ENCODE measurements at regions not wholly inside any gene's neighbourhood (a gene's known extent, or its start where the extent isn't known, plus 50 kb on each side); places are given as distances from the start of the nearest gene placed in this dataset.

DNA sequence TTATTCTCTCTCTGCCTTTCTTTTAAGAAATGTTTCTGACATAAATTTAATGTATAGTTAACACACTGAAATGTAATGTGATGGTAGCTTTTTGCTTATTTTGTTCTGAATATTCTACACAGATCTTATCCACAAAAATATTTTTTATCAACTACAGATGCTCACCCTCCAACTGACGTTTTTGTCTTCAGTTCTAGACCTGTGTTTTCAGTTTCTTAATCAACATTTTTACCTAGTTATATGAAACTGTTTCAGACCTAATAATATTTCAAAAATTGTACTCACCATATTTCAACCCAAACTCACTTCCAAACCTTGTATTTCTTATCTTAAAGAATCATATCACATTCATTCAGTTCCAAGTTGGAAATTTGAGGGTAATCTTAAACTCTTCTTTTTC lies 452.8 kb downstream of the RFPL4B start:
- DNase-seq (ENCODE audit: low read depth in 2 of 2) = no peak

DNA sequence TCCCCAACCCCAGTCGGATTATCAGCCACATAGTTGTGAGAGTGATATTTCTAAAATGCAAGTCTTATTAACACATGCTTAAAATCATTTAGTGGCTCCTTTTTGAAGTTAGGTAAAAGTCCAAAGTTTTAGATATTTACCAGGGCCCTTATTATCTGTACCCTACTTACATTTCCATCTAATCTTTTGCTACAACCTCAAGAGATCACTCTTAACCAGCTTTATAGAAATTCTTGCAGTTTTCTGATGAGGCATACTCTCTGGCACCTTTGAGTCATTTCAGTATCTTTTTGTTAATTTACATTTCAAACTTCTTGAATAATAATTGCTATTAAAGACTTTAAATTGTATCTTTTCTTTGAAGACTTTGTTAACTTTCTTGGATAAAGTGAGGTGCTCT lies 453.3 kb downstream of the RFPL4B start:
- no peak for DNase-seq (ENCODE audit: low read depth in 2 of 2)

DNA sequence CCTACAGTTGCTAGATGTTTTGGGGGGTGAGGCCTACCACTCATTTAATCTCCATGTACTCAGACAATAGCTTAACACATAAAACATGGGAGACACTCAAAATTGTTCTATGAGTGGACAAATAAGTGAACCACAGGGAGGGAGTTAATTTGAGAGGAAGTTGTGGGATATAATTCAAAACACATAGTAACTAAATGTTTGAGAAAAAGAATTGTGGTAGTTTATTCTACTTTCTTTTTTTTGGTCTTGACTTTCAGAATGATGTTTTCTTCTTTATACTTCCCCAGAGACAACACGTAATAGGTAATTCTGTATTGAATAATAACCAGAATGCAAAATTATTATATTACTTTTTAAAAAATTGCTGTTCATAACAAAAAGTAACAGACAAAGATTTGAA lies 453.8 kb downstream of the RFPL4B start:
- no peak for DNase-seq (ENCODE audit: low read depth in 2 of 2)

DNA sequence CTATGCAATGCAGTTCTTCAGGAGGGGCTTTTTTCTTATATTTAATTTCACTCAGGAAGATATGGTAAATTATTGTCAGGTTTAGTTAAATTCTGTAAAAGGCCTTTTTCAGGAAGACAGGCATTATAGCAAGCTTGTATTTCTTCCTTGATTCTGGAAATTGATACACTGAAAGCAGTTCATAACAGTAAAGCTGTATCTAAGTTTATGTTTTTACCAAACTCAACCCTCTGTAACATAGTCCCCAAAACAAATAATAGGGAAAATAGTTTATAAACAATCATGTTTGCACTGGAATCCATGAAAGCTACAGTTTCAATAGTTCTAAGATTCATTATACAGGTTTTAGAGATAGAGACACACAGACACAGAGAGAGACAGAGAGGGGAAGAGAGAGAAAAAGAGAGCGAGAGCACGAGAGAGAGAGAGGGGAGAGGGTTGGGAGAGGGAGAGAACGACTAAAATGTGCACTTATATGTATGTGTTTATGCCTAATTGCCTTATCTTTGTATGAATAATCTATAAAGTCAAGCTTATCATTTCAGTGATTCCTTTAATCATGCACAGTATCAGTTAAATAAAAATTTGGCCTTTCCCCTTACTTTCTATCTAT lies 454.4 kb downstream of the RFPL4B start:
- no peak for DNase-seq (ENCODE audit: low read depth in 2 of 2)

DNA sequence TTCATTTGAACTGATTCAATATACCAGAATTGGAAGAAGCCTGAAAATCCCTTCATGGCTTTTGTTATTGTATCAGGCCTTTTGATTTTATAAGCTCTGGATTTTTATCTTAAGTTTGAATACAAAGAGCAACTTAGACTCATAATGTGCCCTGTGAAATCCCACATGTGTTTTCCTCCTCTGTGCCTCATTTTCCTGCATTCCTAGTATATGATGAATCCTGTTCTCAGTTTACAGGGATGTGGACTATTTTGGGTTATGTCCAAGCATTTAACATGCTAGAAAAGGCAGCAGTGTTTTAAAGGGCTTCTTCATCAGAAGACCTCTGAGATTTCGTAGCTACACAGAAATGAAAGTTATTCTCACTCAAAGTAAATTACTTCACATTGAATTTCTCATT lies 455.0 kb downstream of the RFPL4B start:
- no peak for DNase-seq (ENCODE audit: low read depth in 2 of 2)

DNA sequence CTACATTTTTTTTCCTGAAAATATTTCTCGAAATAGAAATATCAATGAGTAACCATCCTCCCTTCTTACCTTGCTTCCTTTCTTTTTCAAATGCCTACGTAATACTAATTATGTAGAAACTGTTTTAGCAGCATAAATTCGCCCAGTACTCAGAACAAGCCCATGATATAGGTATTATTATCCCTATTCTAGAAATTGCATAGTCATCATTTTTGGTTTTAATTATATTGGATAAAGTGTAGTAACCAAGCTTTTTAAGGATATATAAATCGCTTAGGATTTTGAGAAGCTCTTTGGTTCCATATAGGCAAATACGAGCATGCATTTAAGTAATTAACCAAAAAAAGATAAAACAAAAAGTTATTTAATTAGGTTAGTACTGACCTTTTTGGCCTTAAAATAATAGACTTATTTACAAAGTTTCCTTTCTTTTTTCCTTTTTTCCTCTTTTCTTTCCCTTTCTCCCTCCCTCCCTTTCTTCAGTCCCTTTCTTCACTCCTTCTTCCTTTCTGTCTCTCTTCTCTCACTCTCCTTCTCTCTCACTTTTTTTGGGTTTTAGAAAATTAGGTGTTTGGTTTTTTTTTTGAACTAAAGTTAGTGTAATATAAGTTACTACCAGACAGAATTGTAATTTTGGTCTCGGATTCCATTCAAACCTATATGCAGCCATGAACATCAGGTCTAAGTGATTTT lies 457.7 kb downstream of the RFPL4B start:
- no peak for DNase-seq (ENCODE audit: low read depth in 2 of 2)

DNA sequence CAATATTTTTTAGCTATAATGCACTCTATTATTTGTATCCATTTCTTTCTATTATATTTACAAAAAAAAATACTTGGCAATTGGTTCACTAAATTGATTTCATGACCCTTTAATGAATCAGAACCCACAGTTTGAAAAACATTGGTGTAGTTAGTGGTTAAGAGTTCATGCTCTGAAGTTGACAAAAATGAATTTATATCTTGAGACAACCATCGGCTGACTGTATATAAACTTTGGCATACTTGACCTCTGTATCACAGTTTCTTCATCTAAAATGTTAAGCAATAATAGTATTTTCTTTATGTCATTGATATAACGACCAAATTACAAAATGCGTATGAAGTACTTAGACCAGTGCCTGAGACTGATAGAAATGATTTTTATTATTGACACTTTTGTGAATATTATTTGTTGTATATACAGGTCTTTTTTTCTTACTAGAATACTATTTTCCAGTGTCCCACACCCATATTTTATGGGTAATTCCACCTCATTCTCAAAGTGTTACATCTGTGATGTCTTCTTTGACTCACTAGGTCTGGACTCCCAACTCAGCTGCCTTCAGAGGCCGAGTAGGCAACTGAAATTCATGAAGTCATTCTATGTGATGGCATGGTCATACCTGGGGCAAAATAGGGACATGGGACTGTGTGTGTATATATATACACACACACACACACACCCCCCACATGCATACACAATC lies 459.2 kb downstream of the RFPL4B start:
- no peak for DNase-seq (ENCODE audit: low read depth in 2 of 2)

DNA sequence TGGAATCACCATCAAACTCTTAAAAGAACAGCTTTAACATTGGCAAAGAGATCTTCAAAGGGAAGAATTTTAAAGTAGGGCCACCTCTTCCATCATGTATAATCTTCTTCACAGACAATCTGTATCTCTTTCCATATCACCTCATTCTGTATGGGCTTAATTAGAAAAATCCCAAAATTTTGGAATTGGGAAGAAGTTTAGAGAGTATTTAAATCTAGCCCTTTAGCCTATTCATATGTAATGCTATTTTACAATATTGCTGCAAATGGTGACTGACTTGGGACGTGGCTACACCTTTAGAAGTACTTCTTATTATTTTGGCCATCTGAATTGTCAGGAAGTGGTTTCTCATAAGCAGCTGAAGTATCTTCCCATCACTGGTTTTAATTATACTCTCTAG lies 474.3 kb downstream of the RFPL4B start:
- no peak for DNase-seq (ENCODE audit: low read depth in 2 of 2)

DNA sequence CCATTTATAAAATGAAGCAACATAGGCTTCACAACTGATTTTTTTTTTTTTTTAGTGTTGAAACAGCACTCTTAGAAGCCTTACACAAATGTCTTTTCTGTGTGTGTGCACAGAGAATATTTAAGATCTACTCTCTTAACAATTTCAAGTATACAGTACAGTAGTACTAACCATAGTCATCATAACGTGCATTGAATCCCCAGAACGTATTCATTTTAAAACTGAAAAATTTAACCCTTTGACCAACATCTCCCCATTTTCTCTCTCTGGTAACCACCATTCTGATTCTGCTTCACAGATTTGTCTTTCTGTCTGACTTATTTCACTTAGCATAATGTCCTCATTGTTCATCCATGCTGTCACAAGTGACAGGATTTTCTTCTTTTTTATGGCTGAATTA lies 475.6 kb downstream of the RFPL4B start:
- DNase-seq (ENCODE audit: low read depth in 2 of 2) = no peak

DNA sequence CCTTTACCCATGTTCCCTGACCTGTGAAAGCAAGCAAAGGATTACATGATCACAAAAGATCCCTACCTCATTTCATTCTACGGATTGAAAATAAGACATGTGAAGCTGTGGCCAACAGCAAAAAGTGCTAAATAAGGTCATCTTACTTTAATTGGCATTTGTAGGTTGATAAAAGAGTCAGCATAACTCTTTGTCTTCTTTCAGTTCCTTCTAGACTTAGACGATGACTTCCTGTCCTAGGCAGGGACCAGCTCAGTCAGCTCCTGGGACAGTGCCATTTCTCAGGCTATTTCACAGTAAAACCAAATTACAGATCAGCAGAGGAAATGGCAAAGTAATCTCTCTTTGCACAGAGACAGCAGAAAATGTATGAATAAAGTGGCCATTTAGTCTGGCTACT lies 480.7 kb downstream of the RFPL4B start:
- DNase-seq (ENCODE audit: low read depth in 2 of 2) = no peak

DNA sequence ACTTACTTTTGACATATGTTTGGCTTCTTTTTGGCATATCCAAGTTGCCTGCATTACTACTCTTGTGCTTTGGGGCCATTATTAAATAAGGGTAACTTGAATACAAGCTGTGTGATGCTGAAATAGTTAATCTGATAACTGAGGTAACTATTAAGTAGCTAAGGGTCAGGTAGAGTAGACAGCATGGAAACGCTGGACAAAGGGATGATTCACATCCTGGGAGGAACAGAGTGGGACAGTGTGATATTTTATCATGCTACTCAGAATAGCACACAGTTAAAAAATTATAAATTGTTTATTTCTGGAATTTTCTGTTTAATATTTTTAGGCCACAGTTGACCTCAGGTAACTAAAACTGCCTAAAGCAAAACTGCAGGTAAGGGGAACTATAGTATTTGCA lies 483.9 kb downstream of the RFPL4B start:
- no peak for DNase-seq (ENCODE audit: low read depth in 2 of 2)

DNA sequence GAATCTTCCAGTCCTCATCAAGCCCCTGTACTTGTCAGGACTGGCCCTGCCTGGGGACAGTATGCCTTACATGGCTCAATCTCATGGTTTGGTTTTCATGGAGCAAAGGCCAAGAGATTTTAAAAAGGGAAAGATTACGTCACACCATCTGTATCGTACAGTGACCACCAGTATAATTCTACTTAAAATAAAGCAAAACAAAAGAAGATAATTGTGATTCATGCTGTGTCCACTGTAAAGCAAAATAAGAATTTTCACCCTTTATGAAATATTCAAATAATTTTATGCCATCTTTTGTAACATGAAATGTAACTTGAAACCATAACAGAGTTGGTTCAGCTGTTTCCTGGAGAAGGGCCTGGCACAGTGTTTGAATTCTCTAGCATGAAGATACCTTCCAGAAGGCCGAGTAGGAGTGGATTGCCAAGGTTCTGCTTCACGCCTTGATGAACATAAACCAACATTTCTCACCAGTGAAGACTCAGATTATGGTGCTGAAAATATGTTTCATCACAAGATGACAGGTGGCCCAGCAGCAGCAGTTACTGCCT lies 486.5 kb downstream of the RFPL4B start:
- DNase-seq (ENCODE audit: low read depth in 2 of 2) = no peak

DNA sequence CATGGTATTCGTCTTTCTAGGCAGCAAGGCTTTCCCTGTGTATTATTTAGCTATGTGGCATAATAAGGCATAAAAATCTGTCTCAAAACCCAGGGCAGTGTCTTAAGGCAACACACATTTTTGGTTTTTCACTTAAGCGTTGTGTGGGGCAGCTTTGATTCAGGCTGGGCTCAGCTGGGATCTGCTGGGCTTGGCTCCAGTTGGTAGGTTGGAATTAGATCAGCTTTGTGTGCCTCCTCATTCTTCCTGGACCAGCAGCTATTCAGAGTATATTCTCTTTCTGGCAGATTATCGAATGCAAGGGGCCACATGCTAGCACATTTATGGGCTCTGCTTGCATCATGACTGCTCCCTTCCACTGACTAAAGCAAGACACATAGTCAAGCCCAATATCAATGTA lies 487.9 kb downstream of the RFPL4B start:
- no peak for DNase-seq (ENCODE audit: low read depth in 2 of 2)

DNA sequence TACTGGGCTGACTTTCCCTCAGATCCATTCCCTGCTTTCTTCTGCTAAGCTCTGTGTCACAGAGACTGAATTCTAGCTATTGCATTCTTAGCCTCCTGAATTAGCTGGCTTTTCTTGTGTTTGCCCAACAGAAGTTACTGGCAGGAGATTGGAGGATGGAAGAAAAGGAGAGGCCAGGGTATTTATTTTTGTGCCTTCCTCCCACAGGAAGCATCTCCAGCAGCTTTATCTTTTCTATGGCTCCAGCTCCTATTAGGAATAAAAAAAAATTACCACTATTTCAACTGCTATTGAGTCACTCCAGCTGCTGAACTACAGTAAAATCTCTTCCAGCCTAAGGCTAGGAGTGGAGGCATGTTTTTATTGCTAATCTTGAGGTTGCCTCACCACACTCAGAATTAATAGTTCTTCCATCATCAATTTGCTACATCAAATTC lies 492.4 kb downstream of the RFPL4B start:
- DNase-seq (ENCODE audit: low read depth in 2 of 2) = no peak

DNA sequence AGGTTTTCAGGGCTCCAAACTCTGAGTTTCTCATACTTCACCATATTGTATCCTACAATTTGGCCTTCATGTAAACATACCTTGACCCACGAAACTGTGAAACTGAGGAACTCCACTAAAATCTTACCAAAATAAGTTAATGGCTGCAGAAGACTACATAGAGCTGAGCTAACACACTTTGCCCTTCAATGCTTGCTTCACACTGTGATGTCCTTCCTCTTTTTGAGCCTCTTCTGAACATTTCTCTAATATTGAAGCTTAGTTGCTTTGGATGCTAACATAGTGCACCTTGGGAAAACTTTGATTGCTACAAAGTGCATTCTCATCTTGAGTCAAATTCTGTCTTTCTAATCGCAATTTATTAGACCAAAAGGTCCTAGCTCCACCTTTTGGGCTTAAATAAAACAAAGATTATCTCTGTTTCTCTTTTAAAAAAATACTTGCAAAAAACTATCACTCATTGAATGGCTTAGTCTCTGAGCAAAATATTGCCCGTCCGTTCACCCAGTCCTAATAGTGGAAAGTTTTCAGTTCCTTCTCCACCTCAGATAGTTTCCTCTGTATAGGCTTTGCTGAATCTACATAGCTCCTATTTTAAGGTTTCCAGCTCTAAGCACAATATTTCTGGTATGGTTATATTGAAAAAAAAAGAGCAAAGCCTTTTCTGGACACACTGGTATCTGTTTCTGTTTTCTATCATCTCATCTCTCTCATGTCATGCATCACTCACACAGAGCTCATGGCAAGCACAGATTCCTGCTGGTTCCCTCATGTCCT lies 494.6 kb downstream of the RFPL4B start:
- DNase-seq (ENCODE audit: low read depth in 2 of 2) = no peak

DNA sequence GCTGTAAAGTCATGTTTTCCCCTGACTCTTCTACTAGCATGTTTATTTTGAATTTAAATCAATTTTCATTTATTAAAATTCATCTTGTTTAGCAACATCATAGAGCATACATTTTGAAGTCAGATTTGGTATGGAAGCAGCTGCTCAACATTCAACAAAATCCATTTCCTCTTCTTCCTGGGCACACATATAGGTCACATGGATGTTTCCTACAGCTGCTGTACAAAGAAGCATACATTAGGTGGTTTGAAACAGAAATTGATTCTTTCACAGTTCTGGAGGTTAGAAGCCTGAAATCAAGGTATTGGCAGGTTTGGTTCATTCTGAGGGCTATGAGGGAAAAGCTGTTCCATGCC lies 495.2 kb downstream of the RFPL4B start:
- DNase-seq (ENCODE audit: low read depth in 2 of 2) = no peak

DNA sequence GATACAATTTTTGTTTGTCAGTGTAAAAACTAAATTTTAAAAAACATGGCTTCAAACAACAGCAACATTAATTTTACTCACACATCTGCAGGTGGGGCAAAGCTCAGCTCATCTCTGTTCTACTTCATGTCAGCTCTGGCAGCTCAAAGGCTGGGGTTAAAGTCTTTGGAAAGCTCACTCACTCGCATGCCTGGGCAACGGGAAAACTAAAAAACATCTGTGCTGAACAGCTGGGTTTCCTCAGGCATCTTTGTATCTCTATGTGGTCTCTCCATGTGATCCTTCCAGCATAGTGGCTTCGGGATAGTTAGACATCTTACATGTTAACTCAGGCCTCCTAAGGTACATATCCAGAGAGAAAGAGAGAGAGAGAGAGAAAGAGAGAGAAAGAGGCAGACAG lies 499.6 kb downstream of the RFPL4B start:
- DNase-seq (ENCODE audit: low read depth in 2 of 2) = no peak

DNA sequence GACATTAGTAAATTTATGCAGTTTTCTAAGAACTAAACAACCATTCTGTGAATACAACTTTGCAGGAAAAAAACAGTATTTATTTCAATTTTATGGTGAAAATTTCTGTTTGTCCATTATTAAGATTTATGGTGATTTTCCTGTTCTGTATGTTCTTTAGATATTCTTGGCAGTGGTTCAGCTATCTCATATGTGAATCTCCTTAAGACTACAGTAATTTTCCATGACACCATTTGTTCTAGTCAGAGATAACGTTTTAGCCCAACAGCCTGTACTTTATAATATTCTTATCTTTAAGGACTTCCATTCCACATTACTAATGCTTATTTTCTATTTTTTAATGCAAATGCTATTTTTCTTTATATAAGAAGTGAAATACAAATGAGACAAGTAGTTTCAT lies 504.0 kb downstream of the RFPL4B start:
- no peak for DNase-seq (ENCODE audit: low read depth in 2 of 2)

DNA sequence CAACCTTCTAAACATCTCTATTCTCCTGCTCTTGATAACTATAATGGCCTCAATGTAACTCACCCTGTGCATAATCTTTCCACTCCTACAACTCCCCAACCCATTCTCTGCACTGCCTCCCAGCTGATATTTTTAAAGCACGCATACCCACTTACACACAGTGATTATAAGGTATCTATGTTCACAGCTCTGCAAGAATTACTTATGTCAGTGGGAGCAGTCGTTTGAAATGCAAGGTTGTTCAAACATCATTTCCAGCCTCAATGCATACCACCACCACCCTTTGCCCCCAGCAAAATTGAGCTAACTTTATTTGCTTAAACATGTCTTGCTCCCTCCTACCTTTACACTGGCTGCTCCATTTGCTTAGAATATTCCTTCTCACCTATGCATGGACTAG lies 506.0 kb downstream of the RFPL4B start:
- no peak for DNase-seq (ENCODE audit: low read depth in 2 of 2)

DNA sequence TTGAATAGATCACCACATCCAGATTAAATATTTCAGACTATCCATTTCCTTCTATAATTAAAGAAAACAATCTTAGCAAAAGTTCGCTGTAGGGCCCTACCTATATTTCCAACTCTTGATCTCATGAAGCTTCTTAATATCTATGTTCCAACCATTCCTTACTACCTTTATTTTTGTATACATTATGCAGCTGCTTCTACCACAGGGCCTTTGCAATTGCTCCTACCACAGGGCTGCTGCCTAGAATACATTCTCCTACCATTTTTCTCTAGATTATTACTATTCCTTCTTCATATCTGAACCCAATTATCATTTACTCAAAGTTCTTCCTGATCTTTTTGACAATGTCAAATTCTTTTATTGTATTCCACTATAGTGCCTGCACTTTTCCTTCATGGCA lies 516.6 kb downstream of the RFPL4B start:
- no peak for DNase-seq (ENCODE audit: low read depth in 2 of 2)

DNA sequence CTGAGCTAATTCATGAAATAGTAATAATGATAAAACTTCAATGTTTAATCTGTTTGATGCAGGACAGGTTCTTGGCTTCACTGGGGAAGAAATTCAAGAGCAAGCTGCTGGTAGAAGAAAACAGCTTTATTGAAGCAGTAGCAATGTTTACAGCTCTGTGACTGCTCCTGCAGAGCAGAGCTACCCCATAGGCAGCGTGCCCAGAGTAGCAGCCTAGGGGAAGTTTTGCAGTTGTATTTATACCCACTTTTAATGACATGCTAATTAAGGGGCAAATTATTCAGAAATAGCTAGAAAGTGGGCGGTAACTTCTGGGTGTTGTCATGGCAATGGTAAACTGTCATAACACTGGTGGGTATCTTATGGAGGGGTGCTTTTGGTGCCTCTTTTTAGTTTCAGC lies 518.0 kb downstream of the RFPL4B start:
- no peak for DNase-seq (ENCODE audit: low read depth in 2 of 2)

DNA sequence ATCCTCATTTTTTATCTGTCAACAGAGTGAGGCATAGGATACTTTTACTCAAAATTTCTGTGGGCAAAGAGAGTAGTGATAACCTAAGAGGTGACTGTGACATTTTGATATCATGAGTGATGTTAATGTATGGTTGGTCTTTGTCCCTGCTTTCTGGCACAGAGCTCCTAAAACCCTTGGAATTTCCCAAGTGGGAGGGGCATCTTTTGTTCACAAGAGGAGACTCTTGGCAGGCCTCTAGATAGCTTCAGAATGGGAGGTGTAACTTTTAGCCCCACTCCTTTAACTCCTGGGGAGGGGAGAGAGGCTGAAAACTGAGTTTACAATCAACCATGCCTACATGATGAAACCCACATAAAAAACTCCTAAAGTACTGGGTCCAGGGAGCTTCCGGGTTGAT lies 527.8 kb downstream of the RFPL4B start:
- DNase-seq (ENCODE audit: low read depth in 2 of 2) = no peak
